ENCODE measurements at regions not wholly inside any gene's neighbourhood (a gene's known extent, or its start where the extent isn't known, plus 50 kb on each side); places are given as distances from the start of the nearest gene placed in this dataset.

GRCh38 chr4:137067735-137068134 is 464.6 kb downstream of the PCDH18 start:
- Histone ChIP-seq H3K27me3 (ENCODE audit: control insufficient read depth in 3 of 3, insufficient read depth in 3 of 3, low read length in 3 of 3) (no peaks in the 10 kb centered on the region), H3K9ac (ENCODE audit: low read depth in 1 of 3, low read length in 3 of 3) (no peak overlapping the region), H3K36me3 (ENCODE audit: control insufficient read depth in 3 of 3, insufficient read depth in 3 of 3, low read length in 3 of 3) (no peaks in the 10 kb centered on the region), H3K9me3 (ENCODE audit: control insufficient read depth in 3 of 3, low read length in 3 of 3) (no peaks in the 10 kb centered on the region), H3K27ac (ENCODE audit: low read depth, low read length) (no peak overlapping the region), H3K4me1 (ENCODE audit: control insufficient read depth in 3 of 3, insufficient read depth in 3 of 3, low read length in 3 of 3) (no peaks in the 10 kb centered on the region), H3K4me3 (ENCODE audit: low read length in 3 of 3) (no peak overlapping the region)

DNA sequence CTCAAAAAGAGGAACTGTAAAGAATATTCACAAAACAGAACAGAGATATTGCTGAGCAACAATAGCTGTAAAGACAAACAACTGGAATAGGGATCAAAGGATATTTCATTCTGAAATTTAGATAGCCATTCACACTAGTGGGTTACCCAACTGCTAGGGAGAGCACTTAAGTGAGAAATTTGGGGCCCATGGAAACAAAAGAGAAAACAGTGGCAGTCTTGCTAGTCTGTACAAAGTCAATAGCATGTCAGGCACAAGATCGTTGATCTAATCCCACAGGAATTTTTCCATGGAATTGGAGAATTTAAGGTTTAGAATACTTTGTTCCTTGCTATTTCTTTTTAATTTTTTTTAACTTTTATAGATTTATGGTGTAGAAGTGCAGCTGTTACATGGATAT is 467.0 kb downstream of the PCDH18 start:
- Histone ChIP-seq H3K27me3 (ENCODE audit: control insufficient read depth in 3 of 3, insufficient read depth in 3 of 3, low read length in 3 of 3) (no peaks in the 10 kb centered on the region), H3K4me3 (ENCODE audit: low read length in 3 of 3) (no peak overlapping the region), H3K9ac (ENCODE audit: low read depth in 1 of 3, low read length in 3 of 3) (no peak overlapping the region), H3K36me3 (ENCODE audit: control insufficient read depth in 3 of 3, insufficient read depth in 3 of 3, low read length in 3 of 3) (no peaks in the 10 kb centered on the region), H3K27ac (ENCODE audit: low read depth, low read length) (no peak overlapping the region), H3K9me3 (ENCODE audit: control insufficient read depth in 3 of 3, low read length in 3 of 3) (no peaks in the 10 kb centered on the region), H3K4me1 (ENCODE audit: control insufficient read depth in 3 of 3, insufficient read depth in 3 of 3, low read length in 3 of 3) (no peaks in the 10 kb centered on the region)

DNA sequence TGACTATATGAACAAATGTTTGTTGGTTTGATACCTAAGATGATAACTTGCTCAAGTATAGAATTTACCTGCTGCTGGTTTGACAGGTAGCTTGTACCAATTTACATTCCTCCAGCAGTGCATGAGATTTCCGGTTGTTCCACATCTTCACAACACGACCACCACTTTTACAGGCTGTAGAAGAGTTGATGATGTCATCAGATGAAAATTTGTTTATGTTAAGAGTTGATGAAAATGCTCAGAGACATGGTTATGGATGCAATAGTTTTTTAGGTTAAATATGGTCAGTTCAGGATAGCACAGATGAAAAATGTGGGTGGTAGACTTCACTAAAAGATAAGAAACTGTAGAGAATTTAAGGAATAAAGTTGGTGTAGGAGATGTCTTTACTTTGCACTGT is 468.3 kb downstream of the PCDH18 start:
- Histone ChIP-seq H3K36me3 (ENCODE audit: control insufficient read depth in 3 of 3, insufficient read depth in 3 of 3, low read length in 3 of 3) (no peaks in the 10 kb centered on the region), H3K9me3 (ENCODE audit: control insufficient read depth in 3 of 3, low read length in 3 of 3) (no peaks in the 10 kb centered on the region), H3K9ac (ENCODE audit: low read depth in 1 of 3, low read length in 3 of 3) (no peak overlapping the region), H3K27me3 (ENCODE audit: control insufficient read depth in 3 of 3, insufficient read depth in 3 of 3, low read length in 3 of 3) (no peaks in the 10 kb centered on the region), H3K4me3 (ENCODE audit: low read length in 3 of 3) (no peak overlapping the region), H3K27ac (ENCODE audit: low read depth, low read length) (no peak overlapping the region), H3K4me1 (ENCODE audit: control insufficient read depth in 3 of 3, insufficient read depth in 3 of 3, low read length in 3 of 3) (no peaks in the 10 kb centered on the region)

DNA sequence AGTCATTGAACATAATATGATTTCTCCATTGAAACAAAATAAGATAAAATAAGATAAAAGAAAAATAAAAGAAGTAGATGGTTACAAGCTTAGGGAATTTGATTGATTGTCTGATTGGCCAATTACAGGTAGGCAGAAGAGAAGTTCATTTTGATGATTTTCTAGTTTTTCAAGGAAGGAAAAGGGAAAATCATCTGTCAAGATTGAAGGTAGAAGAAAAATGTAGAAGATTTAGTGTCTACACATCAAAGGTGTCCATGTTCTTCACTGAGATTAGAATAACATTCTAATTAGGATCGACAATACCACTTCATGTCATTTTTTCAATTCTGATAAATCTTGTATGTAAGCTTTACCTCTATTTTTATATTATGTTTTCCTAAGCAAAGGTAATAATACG is 489.1 kb downstream of the PCDH18 start:
- Histone ChIP-seq H3K27ac (ENCODE audit: low read depth, low read length) (no peak overlapping the region), H3K36me3 (ENCODE audit: control insufficient read depth in 3 of 3, insufficient read depth in 3 of 3, low read length in 3 of 3) (no peaks in the 10 kb centered on the region), H3K4me1 (ENCODE audit: control insufficient read depth in 3 of 3, insufficient read depth in 3 of 3, low read length in 3 of 3) (no peaks in the 10 kb centered on the region), H3K9me3 (ENCODE audit: control insufficient read depth in 3 of 3, low read length in 3 of 3) (no peaks in the 10 kb centered on the region), H3K9ac (ENCODE audit: low read depth in 1 of 3, low read length in 3 of 3) (no peak overlapping the region), H3K4me3 (ENCODE audit: low read length in 3 of 3) (no peak overlapping the region), H3K27me3 (ENCODE audit: control insufficient read depth in 3 of 3, insufficient read depth in 3 of 3, low read length in 3 of 3) (no peaks in the 10 kb centered on the region)

DNA sequence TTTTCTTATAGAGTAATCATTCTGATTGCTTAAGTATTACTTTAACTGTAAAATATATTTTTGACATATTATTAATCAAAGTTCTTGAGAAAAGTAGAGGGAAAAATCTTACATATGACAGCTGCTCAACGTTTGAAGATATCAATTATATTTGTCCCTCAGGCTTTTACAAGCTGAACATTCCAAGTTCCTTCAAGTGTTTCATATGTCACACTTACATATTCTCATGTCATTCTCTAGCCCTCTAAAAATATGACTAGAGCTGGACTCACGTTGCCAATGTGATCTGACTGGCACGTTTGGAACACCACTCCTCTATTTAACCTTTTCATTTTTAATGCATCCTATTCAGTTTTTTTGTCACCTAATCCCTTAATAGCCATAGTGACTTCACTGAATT is 492.9 kb downstream of the PCDH18 start:
- H3K9ac ChIP-seq (ENCODE audit: low read depth in 1 of 3, low read length in 3 of 3): no peak overlapping the region
- no peaks in the 10 kb centered on the region for H3K27me3 ChIP-seq (ENCODE audit: control insufficient read depth in 3 of 3, insufficient read depth in 3 of 3, low read length in 3 of 3)
- H3K36me3 ChIP-seq (ENCODE audit: control insufficient read depth in 3 of 3, insufficient read depth in 3 of 3, low read length in 3 of 3): no peaks in the 10 kb centered on the region
- H3K4me3 ChIP-seq (ENCODE audit: low read length in 3 of 3): no peak overlapping the region
- no peaks in the 10 kb centered on the region for H3K4me1 ChIP-seq (ENCODE audit: control insufficient read depth in 3 of 3, insufficient read depth in 3 of 3, low read length in 3 of 3)
- H3K9me3 ChIP-seq (ENCODE audit: control insufficient read depth in 3 of 3, low read length in 3 of 3): no peaks in the 10 kb centered on the region
- no peak overlapping the region for H3K27ac ChIP-seq (ENCODE audit: low read depth, low read length)

GRCh38 chr4:137032222-137032621 is 500.1 kb downstream of the PCDH18 start:
- no peak overlapping the region for H3K4me3 ChIP-seq (ENCODE audit: low read length in 3 of 3)
- H3K9ac ChIP-seq (ENCODE audit: low read depth in 1 of 3, low read length in 3 of 3): no peak overlapping the region
- no peaks in the 10 kb centered on the region for H3K27me3 ChIP-seq (ENCODE audit: control insufficient read depth in 3 of 3, insufficient read depth in 3 of 3, low read length in 3 of 3)
- no peaks in the 10 kb centered on the region for H3K4me1 ChIP-seq (ENCODE audit: control insufficient read depth in 3 of 3, insufficient read depth in 3 of 3, low read length in 3 of 3)
- no peaks in the 10 kb centered on the region for H3K36me3 ChIP-seq (ENCODE audit: control insufficient read depth in 3 of 3, insufficient read depth in 3 of 3, low read length in 3 of 3)
- no peak overlapping the region for H3K27ac ChIP-seq (ENCODE audit: low read depth, low read length)
- peaks cover 0 to 2% (median 0%) of the 10 kb centered on the region in 3 donors for H3K9me3 ChIP-seq (ENCODE audit: control insufficient read depth in 3 of 3, low read length in 3 of 3)

- no peak overlapping the region for H3K27ac ChIP-seq (ENCODE audit: low read depth, low read length)
- H3K9ac ChIP-seq (ENCODE audit: low read depth in 1 of 3, low read length in 3 of 3): no peak overlapping the region
- H3K4me3 ChIP-seq (ENCODE audit: low read length in 3 of 3): no peak overlapping the region
- H3K27me3 ChIP-seq (ENCODE audit: control insufficient read depth in 3 of 3, insufficient read depth in 3 of 3, low read length in 3 of 3): no peaks in the 10 kb centered on the region
- no peaks in the 10 kb centered on the region for H3K36me3 ChIP-seq (ENCODE audit: control insufficient read depth in 3 of 3, insufficient read depth in 3 of 3, low read length in 3 of 3)
- H3K9me3 ChIP-seq (ENCODE audit: control insufficient read depth in 3 of 3, low read length in 3 of 3): peaks cover 0 to 2% (median 0%) of the 10 kb centered on the region in 3 donors
- no peaks in the 10 kb centered on the region for H3K4me1 ChIP-seq (ENCODE audit: control insufficient read depth in 3 of 3, insufficient read depth in 3 of 3, low read length in 3 of 3)
These were observed 503.3 kb downstream of the PCDH18 start for GRCh38 chr4:137029026-137029425.

DNA sequence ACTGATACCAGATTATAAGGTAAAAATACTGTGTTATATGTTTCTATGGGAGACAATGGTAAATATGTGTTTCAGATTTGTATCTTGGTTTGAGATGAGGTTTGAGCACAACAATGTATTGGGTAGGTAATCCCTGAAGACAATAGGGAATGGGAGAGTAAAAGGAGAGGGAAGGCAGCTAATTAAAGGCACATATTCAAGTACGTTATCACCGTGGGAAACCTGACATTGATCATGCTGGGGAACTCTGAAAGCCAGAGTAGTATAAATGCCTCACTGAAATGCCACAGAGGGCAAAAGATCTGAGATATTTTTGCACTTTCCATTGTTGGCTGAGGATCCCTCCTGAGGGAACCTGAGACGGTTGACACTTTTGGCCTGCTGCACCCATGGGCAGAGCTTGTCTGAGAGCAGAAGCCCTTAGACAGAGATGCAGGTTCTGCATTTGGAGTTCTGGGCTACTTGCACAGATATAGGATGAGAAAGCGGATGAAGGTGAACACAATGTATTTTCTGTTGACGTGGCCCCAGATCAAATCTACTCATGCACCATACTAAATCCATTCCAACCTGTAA is 506.7 kb downstream of the PCDH18 start:
- H3K36me3 ChIP-seq (ENCODE audit: control insufficient read depth in 3 of 3, insufficient read depth in 3 of 3, low read length in 3 of 3): no peaks in the 10 kb centered on the region
- H3K4me3 ChIP-seq (ENCODE audit: low read length in 3 of 3): no peak overlapping the region
- no peak overlapping the region for H3K9ac ChIP-seq (ENCODE audit: low read depth in 1 of 3, low read length in 3 of 3)
- H3K9me3 ChIP-seq (ENCODE audit: control insufficient read depth in 3 of 3, low read length in 3 of 3): no peaks in the 10 kb centered on the region
- H3K4me1 ChIP-seq (ENCODE audit: control insufficient read depth in 3 of 3, insufficient read depth in 3 of 3, low read length in 3 of 3): no peaks in the 10 kb centered on the region
- no peaks in the 10 kb centered on the region for H3K27me3 ChIP-seq (ENCODE audit: control insufficient read depth in 3 of 3, insufficient read depth in 3 of 3, low read length in 3 of 3)
- no peak overlapping the region for H3K27ac ChIP-seq (ENCODE audit: low read depth, low read length)

DNA sequence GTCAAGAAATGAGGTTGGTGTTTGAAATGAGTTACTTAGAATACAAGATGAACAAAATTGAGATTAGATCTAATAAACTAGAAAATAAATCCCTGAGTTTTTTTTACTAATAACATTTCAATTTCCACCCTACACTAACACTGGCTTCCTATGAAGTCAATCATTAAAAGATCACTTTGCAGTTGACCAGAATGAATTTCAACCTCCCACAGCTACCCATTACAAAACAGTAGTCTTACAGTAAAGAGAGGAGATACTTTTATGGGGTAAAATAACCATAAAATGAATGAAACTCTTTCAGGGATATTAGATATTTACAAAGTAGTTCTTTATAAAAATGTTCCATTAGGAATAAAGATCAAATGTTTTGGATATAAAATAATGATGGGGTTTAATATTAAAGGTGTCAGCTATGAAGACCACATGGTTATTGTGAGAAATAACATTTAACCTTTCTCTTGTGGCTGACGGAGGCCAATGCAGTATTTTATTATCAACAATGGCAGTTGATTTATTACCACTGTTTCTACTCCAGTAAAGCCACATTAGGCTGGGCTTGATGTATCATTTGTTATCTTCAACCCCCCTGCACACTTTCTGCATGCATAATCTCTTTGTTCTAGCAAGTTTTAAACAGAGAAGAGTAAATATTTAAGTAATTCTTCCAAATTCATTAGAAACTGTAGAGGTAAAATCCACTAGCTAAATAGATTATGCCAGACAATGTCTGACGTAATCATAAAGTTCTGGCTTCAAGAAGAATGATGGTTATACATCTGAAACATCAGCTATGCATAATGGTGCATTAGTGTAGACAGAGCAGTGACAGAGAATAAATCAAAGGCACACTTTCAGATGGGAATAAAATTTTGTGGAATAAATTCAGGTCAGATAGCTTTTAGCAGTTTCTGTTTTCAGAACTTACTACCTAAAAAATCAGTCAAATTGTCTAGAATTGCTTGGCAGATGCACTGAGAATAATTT is 516.6 kb downstream of the PCDH18 start:
- Histone ChIP-seq H3K4me3 (ENCODE audit: low read length in 3 of 3) (no peak overlapping the region), H3K27ac (ENCODE audit: low read depth, low read length) (no peak overlapping the region), H3K4me1 (ENCODE audit: control insufficient read depth in 3 of 3, insufficient read depth in 3 of 3, low read length in 3 of 3) (no peaks in the 10 kb centered on the region), H3K36me3 (ENCODE audit: control insufficient read depth in 3 of 3, insufficient read depth in 3 of 3, low read length in 3 of 3) (no peaks in the 10 kb centered on the region), H3K9ac (ENCODE audit: low read depth in 1 of 3, low read length in 3 of 3) (no peak overlapping the region), H3K27me3 (ENCODE audit: control insufficient read depth in 3 of 3, insufficient read depth in 3 of 3, low read length in 3 of 3) (no peaks in the 10 kb centered on the region), H3K9me3 (ENCODE audit: control insufficient read depth in 3 of 3, low read length in 3 of 3) (no peaks in the 10 kb centered on the region)

- Histone ChIP-seq H3K9ac (ENCODE audit: low read depth in 1 of 3, low read length in 3 of 3) (no peak overlapping the region), H3K27ac (ENCODE audit: low read depth, low read length) (no peak overlapping the region), H3K4me1 (ENCODE audit: control insufficient read depth in 3 of 3, insufficient read depth in 3 of 3, low read length in 3 of 3) (no peaks in the 10 kb centered on the region), H3K27me3 (ENCODE audit: control insufficient read depth in 3 of 3, insufficient read depth in 3 of 3, low read length in 3 of 3) (no peaks in the 10 kb centered on the region), H3K9me3 (ENCODE audit: control insufficient read depth in 3 of 3, low read length in 3 of 3) (no peaks in the 10 kb centered on the region), H3K36me3 (ENCODE audit: control insufficient read depth in 3 of 3, insufficient read depth in 3 of 3, low read length in 3 of 3) (no peaks in the 10 kb centered on the region), H3K4me3 (ENCODE audit: low read length in 3 of 3) (no peak overlapping the region)
These were observed 531.9 kb downstream of the PCDH18 start for GRCh38 chr4:137000432-137000831.
